ENCODE measurements at regions not wholly inside any gene's neighbourhood (a gene's known extent, or its start where the extent isn't known, plus 50 kb on each side); places are given as distances from the start of the nearest gene placed in this dataset.
A peak's percentile ranks its signal among the peaks of the same experiment; 100 is the strongest.

DNA sequence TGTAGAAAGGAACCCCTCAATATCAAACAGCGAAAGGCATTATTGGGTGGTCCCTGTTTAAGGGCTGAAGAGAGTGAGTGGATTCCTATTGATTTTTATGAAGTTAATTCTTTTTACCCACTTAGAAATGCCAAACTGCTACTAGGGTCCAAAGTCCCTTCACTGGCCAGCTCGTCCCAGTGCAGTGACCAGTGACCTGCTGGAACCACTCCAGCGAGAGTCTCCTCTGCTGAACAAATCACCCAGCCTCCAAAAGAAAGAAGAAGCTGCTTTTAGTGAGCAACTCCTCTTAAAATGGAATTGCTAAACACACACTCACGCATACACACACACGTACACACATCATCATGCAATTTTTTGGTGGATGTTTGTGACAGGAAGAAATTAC lies 198.2 kb upstream of the PLEKHG7 start:
- Histone ChIP-seq H3F3A (ENCODE audit: insufficient read depth, low read length) (peaks cover 13% of the 10 kb centered on the region; the same call in 1 of the 2 replicates), H3K27ac (ENCODE audit: low read length) (no peak overlapping the region), H2AFZ (ENCODE audit: low read length) (no peak overlapping the region), H3K4me3 (ENCODE audit: low read length) (no peak overlapping the region), H3K9me2 (replicated peaks; ENCODE audit: insufficient read depth, low read length) (no peaks in the 10 kb centered on the region), H3K79me2 (ENCODE audit: low read length) (no peaks in the 10 kb centered on the region), H3K9ac (ENCODE audit: low read length) (no peak overlapping the region), H4K20me1 (ENCODE audit: insufficient read depth, low read length) (no peaks in the 10 kb centered on the region), H3K27me3 (replicated peaks; ENCODE audit: insufficient read depth, low read length) (no peaks in the 10 kb centered on the region), H3K9me3 (replicated peaks; ENCODE audit: insufficient read depth, low read length) (no peaks in the 10 kb centered on the region), H3K36me3 (replicated peaks; ENCODE audit: insufficient read depth, low read length) (no peaks in the 10 kb centered on the region), H3K4me1 (ENCODE audit: low read length) (peaks cover 22% of the 10 kb centered on the region), H3K4me2 (ENCODE audit: low read depth, low read length) (no peak overlapping the region)
- TF ChIP-seq EZH2 (optimal IDR thresholded peaks at IDR 0.05; ENCODE audit: low read depth, low read length) (no peak), EZH2phosphoT487 (IDR thresholded peaks at IDR 0.05; ENCODE audit: low read length) (no peak)
- TF ChIP-seq, protein P1, sequence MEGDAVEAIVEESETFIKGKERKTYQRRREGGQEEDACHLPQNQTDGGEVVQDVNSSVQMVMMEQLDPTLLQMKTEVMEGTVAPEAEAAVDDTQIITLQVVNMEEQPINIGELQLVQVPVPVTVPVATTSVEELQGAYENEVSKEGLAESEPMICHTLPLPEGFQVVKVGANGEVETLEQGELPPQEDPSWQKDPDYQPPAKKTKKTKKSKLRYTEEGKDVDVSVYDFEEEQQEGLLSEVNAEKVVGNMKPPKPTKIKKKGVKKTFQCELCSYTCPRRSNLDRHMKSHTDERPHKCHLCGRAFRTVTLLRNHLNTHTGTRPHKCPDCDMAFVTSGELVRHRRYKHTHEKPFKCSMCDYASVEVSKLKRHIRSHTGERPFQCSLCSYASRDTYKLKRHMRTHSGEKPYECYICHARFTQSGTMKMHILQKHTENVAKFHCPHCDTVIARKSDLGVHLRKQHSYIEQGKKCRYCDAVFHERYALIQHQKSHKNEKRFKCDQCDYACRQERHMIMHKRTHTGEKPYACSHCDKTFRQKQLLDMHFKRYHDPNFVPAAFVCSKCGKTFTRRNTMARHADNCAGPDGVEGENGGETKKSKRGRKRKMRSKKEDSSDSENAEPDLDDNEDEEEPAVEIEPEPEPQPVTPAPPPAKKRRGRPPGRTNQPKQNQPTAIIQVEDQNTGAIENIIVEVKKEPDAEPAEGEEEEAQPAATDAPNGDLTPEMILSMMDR (IDR thresholded peaks at IDR 0.05; ENCODE audit: low read length): no peak
- DNase-seq: no peak

GRCh38 chr12:92503971-92504593 lies 198.7 kb upstream of the PLEKHG7 start:
- Histone ChIP-seq H3K4me3 (ENCODE audit: low read length) (no peak overlapping the region), H3K4me2 (ENCODE audit: low read depth, low read length) (no peak overlapping the region), H3K36me3 (replicated peaks; ENCODE audit: insufficient read depth, low read length) (no peaks in the 10 kb centered on the region), H3F3A (ENCODE audit: insufficient read depth, low read length) (peaks cover 13% of the 10 kb centered on the region; the same call in 1 of the 2 replicates), H3K27me3 (replicated peaks; ENCODE audit: insufficient read depth, low read length) (no peaks in the 10 kb centered on the region), H3K9me3 (replicated peaks; ENCODE audit: insufficient read depth, low read length) (no peaks in the 10 kb centered on the region), H3K4me1 (ENCODE audit: low read length) (peaks cover 22% of the 10 kb centered on the region), H3K9me2 (replicated peaks; ENCODE audit: insufficient read depth, low read length) (no peaks in the 10 kb centered on the region), H2AFZ (ENCODE audit: low read length) (no peak overlapping the region), H4K20me1 (ENCODE audit: insufficient read depth, low read length) (no peaks in the 10 kb centered on the region), H3K79me2 (ENCODE audit: low read length) (no peaks in the 10 kb centered on the region), H3K9ac (ENCODE audit: low read length) (no peak overlapping the region), H3K27ac (ENCODE audit: low read length) (no peak overlapping the region)
- DNase-seq: no peak
- TF ChIP-seq, protein P1 (IDR thresholded peaks at IDR 0.05; ENCODE audit: low read length): no peak
- no peak for TF ChIP-seq EZH2phosphoT487 (IDR thresholded peaks at IDR 0.05; ENCODE audit: low read length)
- no peak for TF ChIP-seq EZH2 (optimal IDR thresholded peaks at IDR 0.05; ENCODE audit: low read depth, low read length)

GRCh38 chr12:92503029-92503931 lies 199.5 kb upstream of the PLEKHG7 start:
- TF ChIP-seq, protein P1 (IDR thresholded peaks at IDR 0.05; ENCODE audit: low read length): no peak
- DNase-seq: no peak
- no peak overlapping the region for H3K9ac ChIP-seq (ENCODE audit: low read length)
- H3K27me3 ChIP-seq (replicated peaks; ENCODE audit: insufficient read depth, low read length): no peaks in the 10 kb centered on the region
- H4K20me1 ChIP-seq (ENCODE audit: insufficient read depth, low read length): no peaks in the 10 kb centered on the region
- no peak overlapping the region for H3K4me3 ChIP-seq (ENCODE audit: low read length)
- peak overlapping the region; percentile 63 for H2AFZ ChIP-seq (ENCODE audit: low read length)
- no peaks in the 10 kb centered on the region for H3K36me3 ChIP-seq (replicated peaks; ENCODE audit: insufficient read depth, low read length)
- peaks cover 13% of the 10 kb centered on the region; the same call in 1 of the 2 replicates for H3F3A ChIP-seq (ENCODE audit: insufficient read depth, low read length)
- H3K9me3 ChIP-seq (replicated peaks; ENCODE audit: insufficient read depth, low read length): no peaks in the 10 kb centered on the region
- H3K79me2 ChIP-seq (ENCODE audit: low read length): no peaks in the 10 kb centered on the region
- H3K4me2 ChIP-seq (ENCODE audit: low read depth, low read length): peak overlapping the region; percentile 22
- H3K9me2 ChIP-seq (replicated peaks; ENCODE audit: insufficient read depth, low read length): no peaks in the 10 kb centered on the region
- H3K4me1 ChIP-seq (ENCODE audit: low read length): peaks cover 22% of the 10 kb centered on the region
- peak overlapping the region; percentile 15; the same call in 1 of the 2 replicates for H3K27ac ChIP-seq (ENCODE audit: low read length)
